H1 (cell line): ENCODE measurements at regions not wholly inside any gene's neighbourhood (a gene's known extent, or its start where the extent isn't known, plus 50 kb on each side); places are given as distances from the start of the nearest gene placed in this dataset.

Experiments used
- CTCF ChIA-PET: fragments of 300-600 bp; sonication (Branson Sonifier 250); formaldehyde crosslinking; loops from one replicate; lab custom pipeline; 2021; ENCODE audit not compliant: partially characterized antibody; lab: Charles Lee
- POLR2A ChIA-PET: fragments of 300-600 bp; sonication (Branson Sonifier 250); formaldehyde crosslinking; loops from one replicate; lab custom pipeline; 2021; ENCODE audit warnings: inconsistent platforms; ENCODE audit not compliant: partially characterized antibody; lab: Charles Lee
- DNase-seq, 2 experiments: peaks; one replicate each; pipeline versions ENCODE4 v3.0.0 to v3.0.0-alpha.2; 2010 to 2022; ENCODE audit warnings: low spot score in 2 of 2, low read depth in 1 of 2, mixed read lengths in 1 of 2
- FAIRE-seq: peaks from 2 replicates; lab custom pipeline; 2011; peaks lifted over from hg19 to GRCh38; lab: Jason Lieb, UNC
- H2AFZ ChIP-seq: 2 replicates; pipeline ENCODE4 v1.8.1; 2012; ENCODE audit warnings: low read length, inconsistent platforms
- H2AK5ac ChIP-seq: 2 replicates; pipeline ENCODE4 v1.6.1; 2013; ENCODE audit warnings: low read depth, low read length
- H2BK120ac ChIP-seq: replicated peaks from 2 replicates; pipeline ENCODE3; 2013; ENCODE audit warnings: low read depth, low read length, inconsistent platforms
- H2BK12ac ChIP-seq: 2 replicates; pipeline ENCODE4 v1.6.1; 2013; ENCODE audit warnings: low read depth, low read length
- H2BK15ac ChIP-seq: 2 replicates; pipeline ENCODE4 v1.6.1; 2013; ENCODE audit warnings: low read length
- H2BK20ac ChIP-seq: 2 replicates; pipeline ENCODE4 v1.6.1; 2013; ENCODE audit warnings: low read length
- H2BK5ac ChIP-seq: 2 replicates; pipeline ENCODE4 v1.6.1; 2013; ENCODE audit warnings: low read depth, low read length
- H3K14ac ChIP-seq: 2 replicates; pipeline ENCODE4 v1.6.1; 2013; ENCODE audit warnings: inconsistent platforms; ENCODE audit not compliant: insufficient read length
- H3K18ac ChIP-seq: 2 replicates; pipeline ENCODE4 v1.6.1; 2013; ENCODE audit warnings: low read length; ENCODE audit errors: extremely low read depth
- H3K23ac ChIP-seq: 2 replicates; pipeline ENCODE4 v1.6.1; 2013; ENCODE audit warnings: inconsistent platforms; ENCODE audit not compliant: insufficient read length
- H3K23me2 ChIP-seq: 2 replicates; pipeline ENCODE4 v1.6.1; 2013; ENCODE audit warnings: low read depth, low read length
- H3K27ac ChIP-seq: 2 replicates; pipeline ENCODE4 v1.6.1; 2011; ENCODE audit warnings: low read depth, low read length, inconsistent platforms
- H3K27me3 ChIP-seq, 4 experiments: replicated peaks in 1 of 4; 1 replicate in 1 of 4; 2 replicates in 3 of 4; pipeline versions ENCODE4 v1.6.1 to v1.8.1; 2011 to 2013; ENCODE audit warnings: low read length in 3 of 4, mild to moderate bottlenecking in 3 of 4, inconsistent platforms in 2 of 4, mixed read lengths in 2 of 4, moderate library complexity in 1 of 4; ENCODE audit not compliant: control insufficient read depth in 3 of 4, insufficient read depth in 3 of 4; ENCODE audit errors: extremely low read depth in 1 of 4
- H3K36me3 ChIP-seq, 4 experiments: 2 replicates each; pipeline versions ENCODE4 v1.6.1 to v1.8.1; 2011 to 2013; ENCODE audit warnings: mild to moderate bottlenecking in 4 of 4, low read length in 3 of 4, moderate library complexity in 2 of 4, control low read depth in 1 of 4, inconsistent platforms in 1 of 4; ENCODE audit not compliant: insufficient read depth in 4 of 4, control insufficient read depth in 2 of 4
- H3K4ac ChIP-seq: replicated peaks from 2 replicates; pipeline ENCODE3; 2013; ENCODE audit warnings: low read length, low read depth, mixed read lengths, inconsistent platforms; ENCODE audit not compliant: insufficient read length
- H3K4me1 ChIP-seq, 4 experiments: replicated peaks in 1 of 4; 1 replicate in 1 of 4; 2 replicates in 3 of 4; pipeline versions ENCODE4 v1.6.1 to v1.8.1; 2011 to 2013; ENCODE audit warnings: low read length in 3 of 4, inconsistent platforms in 2 of 4, mixed read lengths in 1 of 4; ENCODE audit not compliant: insufficient read depth in 4 of 4, control insufficient read depth in 3 of 4
- H3K4me2 ChIP-seq, 2 experiments: 2 replicates each; pipeline versions ENCODE4 v1.6.1 to v1.8.1; 2011 to 2013; ENCODE audit warnings: low read depth in 2 of 2, low read length in 2 of 2, control low read depth in 1 of 2, inconsistent platforms in 1 of 2, mild to moderate bottlenecking in 1 of 2; ENCODE audit not compliant: insufficient read depth in 1 of 2
- H3K4me3 ChIP-seq, 4 experiments: fragments of 200-600, 300-600 bp in 1 of 4; sonication (generic), shearing (Covaris generic), sonication (Bioruptor Twin) in 1 of 4; 2 replicates each; pipeline versions ENCODE4 v1.5.1 to v1.8.1; 2011 to 2016; ENCODE audit warnings: low read length in 4 of 4, low read depth in 3 of 4, control low read depth in 2 of 4, inconsistent platforms in 2 of 4, mild to moderate bottlenecking in 2 of 4, mixed read lengths in 1 of 4, moderate library complexity in 1 of 4; ENCODE audit not compliant: insufficient read depth in 2 of 4; ENCODE audit errors: extremely low read depth in 1 of 4
- H3K56ac ChIP-seq: replicated peaks from 2 replicates; pipeline ENCODE3; 2013; ENCODE audit warnings: low read depth, mild to moderate bottlenecking, mixed read lengths, low read length, inconsistent platforms; ENCODE audit not compliant: insufficient read length
- H3K79me1 ChIP-seq: 2 replicates; pipeline ENCODE4 v1.6.1; 2013; ENCODE audit warnings: low read depth, low read length, control low read depth
- H3K79me2 ChIP-seq, 2 experiments: 2 replicates each; pipeline versions ENCODE4 v1.6.1 to v1.8.1; 2012 to 2013; ENCODE audit warnings: low read length in 2 of 2, mild to moderate bottlenecking in 2 of 2, inconsistent platforms in 1 of 2; ENCODE audit not compliant: insufficient read depth in 2 of 2, control insufficient read depth in 1 of 2
- H3K9ac ChIP-seq, 4 experiments: replicated peaks in 1 of 4; 1 replicate in 1 of 4; 2 replicates in 3 of 4; pipeline versions ENCODE4 v1.6.1 to v1.8.1; 2011 to 2013; ENCODE audit warnings: low read depth in 3 of 4, low read length in 3 of 4, control low read depth in 2 of 4, mild to moderate bottlenecking in 2 of 4, moderate library complexity in 2 of 4, inconsistent platforms in 1 of 4; ENCODE audit errors: extremely low read depth in 1 of 4
- H3K9me3 ChIP-seq, 2 experiments: 2 replicates each; pipeline versions ENCODE4 v1.6.1 to v1.8.1; 2012 to 2013; ENCODE audit warnings: mild to moderate bottlenecking in 2 of 2, moderate library complexity in 2 of 2, control low read depth in 1 of 2, inconsistent platforms in 1 of 2, low read depth in 1 of 2, low read length in 1 of 2, mixed read lengths in 1 of 2; ENCODE audit not compliant: insufficient read depth in 2 of 2
- H4K20me1 ChIP-seq, 2 experiments: replicated peaks in 1 of 2; 2 replicates each; pipeline versions ENCODE3 to v1.8.1; 2011 to 2013; ENCODE audit warnings: inconsistent platforms in 2 of 2, low read length in 2 of 2, mild to moderate bottlenecking in 1 of 2; ENCODE audit not compliant: insufficient read depth in 2 of 2, control insufficient read depth in 1 of 2
- H4K5ac ChIP-seq: 2 replicates; pipeline ENCODE4 v1.6.1; 2013; ENCODE audit warnings: low read length, low read depth, mixed read lengths, inconsistent platforms; ENCODE audit not compliant: insufficient read length
- H4K8ac ChIP-seq: 2 replicates; pipeline ENCODE4 v1.8.0; 2013; ENCODE audit warnings: mild to moderate bottlenecking, moderate library complexity, low read length, inconsistent platforms; ENCODE audit not compliant: insufficient read depth; ENCODE audit errors: extremely low read depth
- H4K91ac ChIP-seq: replicated peaks from 2 replicates; pipeline ENCODE3; 2013; ENCODE audit warnings: low read length, mixed read lengths, inconsistent platforms; ENCODE audit not compliant: insufficient read length
- CBX8 ChIP-seq: fragments of 300-800, 300-1000 bp; sonication (generic); IDR thresholded peaks from 2 replicates; pipeline ENCODE4 v1.7.1; 2016; ENCODE audit warnings: low read depth, low read length, borderline replicate concordance
- CTBP2 ChIP-seq: IDR thresholded peaks from 2 replicates; pipeline ENCODE4 v1.7.0; 2011; ENCODE audit warnings: borderline replicate concordance, mild to moderate bottlenecking, moderate library complexity, mixed read lengths, low read length; ENCODE audit not compliant: insufficient read depth, insufficient read length
- E2F6 ChIP-seq: IDR thresholded peaks from 2 replicates; pipeline ENCODE4 v1.6.1; 2012; ENCODE audit warnings: inconsistent platforms
- GTF2F1 ChIP-seq: IDR thresholded peaks from 2 replicates; pipeline ENCODE4 v1.6.1; 2012; ENCODE audit warnings: low read depth, low read length, improper control_type of control experiment, borderline replicate concordance
- JUN ChIP-seq: IDR thresholded peaks from 2 replicates; pipeline ENCODE4 v1.6.1; 2011; ENCODE audit warnings: low read depth, mild to moderate bottlenecking, improper control_type of control experiment, low read length
- JUND ChIP-seq: IDR thresholded peaks from 2 replicates; pipeline ENCODE4 v1.6.1; 2011; ENCODE audit warnings: mild to moderate bottlenecking, improper control_type of control experiment, low read length
- KDM5A ChIP-seq: fragments of 200-600 bp; IDR thresholded peaks from 2 replicates; pipeline ENCODE4 v1.7.1; 2012; ENCODE audit warnings: mild to moderate bottlenecking, low read length, inconsistent platforms, mixed read lengths
- MAX ChIP-seq: IDR thresholded peaks from 2 replicates; pipeline ENCODE4 v1.6.1; 2012; ENCODE audit warnings: inconsistent platforms
- NANOG ChIP-seq: IDR thresholded peaks from 2 replicates; pipeline ENCODE4 v1.6.1; 2011; ENCODE audit warnings: low read length, low read depth, mild to moderate bottlenecking, inconsistent platforms; ENCODE audit not compliant: insufficient read depth, poor library complexity, severe bottlenecking
- RBBP5 ChIP-seq: IDR thresholded peaks from 2 replicates; pipeline ENCODE4 v1.7.1; 2012; ENCODE audit warnings: low read depth, mild to moderate bottlenecking, inconsistent platforms, low read length, moderate library complexity, borderline replicate concordance
- SRF ChIP-seq: IDR thresholded peaks from 2 replicates; pipeline ENCODE4 v1.6.1; 2011; ENCODE audit warnings: mild to moderate bottlenecking, low read depth, low read length, moderate library complexity
- WGBS, 2 experiments: shearing (Covaris generic) in 1 of 2; methylation state at CpG; one replicate each; pipeline versions ENCODE4 v1.1.6 to v1.1.7; 2013 to 2015; ENCODE audit warnings: low lambda C conversion rate in 2 of 2, mixed read lengths in 2 of 2, inconsistent platforms in 1 of 2, low coverage in 1 of 2, missing lambda C conversion rate in 1 of 2; ENCODE audit not compliant: insufficient replicate concordance in 2 of 2, insufficient coverage in 1 of 2, insufficient read length in 1 of 2; ENCODE audit errors: extremely low coverage in 1 of 2, missing lambda C conversion rate in 1 of 2; 5-methylcytosine and 5-hydroxymethylcytosine counted together
- TF ChIP-seq, protein P1 (sequence below): IDR thresholded peaks from 2 replicates; pipeline ENCODE4 v1.6.1; 2011; ENCODE audit warnings: low read depth, mild to moderate bottlenecking, low read length; ENCODE audit not compliant: insufficient read depth

- H3K27me3 ChIP-seq, result no peaks in the 10 kb centered on the region
- no peak overlapping the region for H2AK5ac ChIP-seq
- H3K27ac ChIP-seq, result no peak overlapping the region
- no peak overlapping the region for H3K56ac ChIP-seq
- H2BK15ac ChIP-seq, result no peak overlapping the region
- H3K36me3 ChIP-seq, result no peaks in the 10 kb centered on the region
- H3K23me2 ChIP-seq, result no peaks in the 10 kb centered on the region
- no peak overlapping the region for H2AFZ ChIP-seq
- H2BK5ac ChIP-seq, result no peak overlapping the region
- ChIA-PET CTCF (interaction anchor here (0.9 to 2.2 kb wide), 6 partner anchors 11 to 1532 kb away, joined by 3 to 7 read pairs (median 4); no protein-coding TSS in a partner anchor), POLR2A (interaction anchor here (1.3 kb wide), 1 partner anchor 13 kb away, joined by 3 read pairs; no protein-coding TSS in a partner anchor)
- H4K5ac ChIP-seq, result no peak overlapping the region
- H3K9ac ChIP-seq, result no peak overlapping the region
- no peak overlapping the region for H3K23ac ChIP-seq
- WGBS, 2 experiments, result 93% methylated on average over 3 of the region's 3 CpGs; no CpG with 5 or more reads in 1 of the 2 experiments
- no peaks in the 10 kb centered on the region for H3K79me2 ChIP-seq
- no peak overlapping the region for H3K14ac ChIP-seq
- H3K4ac ChIP-seq, result no peak overlapping the region
- H3K18ac ChIP-seq, result no peak overlapping the region
- H3K4me3 ChIP-seq, result no peak overlapping the region
- no peak for TF ChIP-seq GTF2F1
- TF ChIP-seq JUN, result no peak
- TF ChIP-seq E2F6, result no peak
- TF ChIP-seq CBX8, result no peak
- TF ChIP-seq SRF, result no peak
- no peak for TF ChIP-seq JUND
- TF ChIP-seq, protein P1, sequence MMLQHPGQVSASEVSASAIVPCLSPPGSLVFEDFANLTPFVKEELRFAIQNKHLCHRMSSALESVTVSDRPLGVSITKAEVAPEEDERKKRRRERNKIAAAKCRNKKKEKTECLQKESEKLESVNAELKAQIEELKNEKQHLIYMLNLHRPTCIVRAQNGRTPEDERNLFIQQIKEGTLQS, result no peak
- TF ChIP-seq RBBP5, result no peak
- TF ChIP-seq CTBP2, result no peak
- no peak for TF ChIP-seq KDM5A
- TF ChIP-seq NANOG, result no peak
- no peak for TF ChIP-seq MAX
- no peak overlapping the region for H4K91ac ChIP-seq
- no peak for FAIRE-seq
- no peak overlapping the region for H2BK120ac ChIP-seq
- no peaks in the 10 kb centered on the region for H3K79me1 ChIP-seq
- peaks cover 0 to 8% of the 10 kb centered on the region in 2 experiments; a peak in 1 of 4 replicates for H3K9me3 ChIP-seq
- no peaks in the 10 kb centered on the region for H3K4me1 ChIP-seq
- no peaks in the 10 kb centered on the region for H4K20me1 ChIP-seq
- DNase-seq, result no peak
- no peak overlapping the region for H2BK12ac ChIP-seq
- H4K8ac ChIP-seq, result no peak overlapping the region
- no peak overlapping the region for H2BK20ac ChIP-seq
- no peak overlapping the region for H3K4me2 ChIP-seq
These were observed 222.7 kb downstream of the NUF2 start for GRCh38 chr1:163544441-163544840.
